HG02970 (cell line): ENCODE measurements at regions not wholly inside any gene's neighbourhood (a gene's known extent, or its start where the extent isn't known, plus 50 kb on each side); places are given as distances from the start of the nearest gene placed in this dataset.
"Not testable (repeated sequence)": the region's sequence is repeated elsewhere in the genome, so short reads cannot be mapped to it uniquely, and the experiment has no call there.

Source experiments
- ATAC-seq: cut with Tn5 transposase; IDR thresholded peaks from one replicate; pipeline ENCODE4 v1.9.1; 2021; ENCODE audit warnings: mild to moderate bottlenecking, moderate library complexity, moderate number of reproducible peaks; ENCODE audit not compliant: unreplicated experiment, low FRiP score

DNA sequence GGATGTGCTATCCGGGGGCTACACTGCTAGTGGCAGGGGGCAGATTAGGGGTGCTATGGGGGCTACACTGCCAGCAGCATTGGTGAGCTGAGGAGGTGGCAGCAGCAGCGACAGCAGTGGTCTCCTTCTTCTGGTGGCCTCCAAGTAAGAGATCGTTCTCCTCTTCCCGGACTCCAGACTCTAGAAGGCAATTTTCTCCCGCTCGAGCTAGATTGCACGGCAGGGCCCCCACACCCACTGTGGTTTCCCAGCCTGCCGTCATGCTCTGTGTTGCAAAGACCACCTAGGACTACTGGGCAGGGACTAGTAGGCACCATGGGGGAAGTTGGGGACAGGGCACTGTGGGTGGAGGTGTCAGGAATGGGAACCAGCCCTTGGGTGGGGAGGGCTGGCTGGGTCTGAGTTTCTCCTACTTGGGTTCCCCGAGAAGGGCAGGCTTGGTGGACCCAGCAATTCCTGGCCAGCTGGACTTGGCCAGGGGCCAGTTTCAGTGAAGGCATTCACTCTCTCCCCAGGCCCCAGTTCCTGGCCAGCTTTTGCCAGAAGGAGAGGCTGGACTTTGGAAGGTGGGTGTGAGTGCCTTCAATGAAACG lies 203.4 kb upstream of the WSB1 start:
- ATAC-seq: not testable (repeated sequence)

DNA sequence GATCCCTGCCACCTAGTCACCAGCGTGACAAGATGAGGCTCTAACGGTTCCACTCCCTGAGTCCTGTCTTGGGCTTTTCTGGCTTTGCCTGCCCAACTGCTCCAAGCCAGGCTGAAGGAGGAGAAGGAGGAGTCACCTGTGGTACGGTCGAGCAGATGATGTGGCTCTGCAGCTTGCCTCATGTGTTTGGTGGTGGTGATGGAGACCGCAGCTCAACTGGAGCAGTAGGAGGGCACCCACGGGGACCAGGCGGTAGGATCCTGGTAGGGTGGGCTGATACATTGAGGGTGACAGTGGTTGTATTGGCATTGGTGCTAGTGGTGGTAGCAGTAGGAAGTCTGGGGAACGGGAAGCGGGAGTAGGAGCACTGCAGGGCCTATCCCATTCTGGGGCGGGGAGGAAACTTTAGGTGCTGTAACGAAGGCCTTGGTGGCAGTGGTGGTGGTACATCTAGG lies 202.8 kb upstream of the WSB1 start:
- ATAC-seq: no peak

DNA sequence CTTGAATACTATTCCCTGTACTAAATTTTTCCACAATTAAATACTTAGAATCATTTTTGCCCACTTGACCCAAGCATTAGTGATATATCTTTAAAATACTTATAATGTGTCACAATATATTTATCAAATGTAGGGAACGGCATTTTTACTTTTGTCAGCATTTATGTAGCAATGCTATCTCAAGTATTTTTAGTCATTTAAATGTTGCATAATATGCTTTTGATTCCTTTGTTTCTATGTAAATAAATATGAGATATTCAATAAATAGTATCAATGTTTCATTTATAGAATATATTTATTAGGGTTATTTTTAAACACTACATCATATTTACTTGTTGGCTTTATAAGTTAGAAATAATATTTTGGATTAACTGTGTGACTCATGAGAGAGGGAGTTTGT lies 199.7 kb upstream of the WSB1 start:
- not testable (repeated sequence) for ATAC-seq

DNA sequence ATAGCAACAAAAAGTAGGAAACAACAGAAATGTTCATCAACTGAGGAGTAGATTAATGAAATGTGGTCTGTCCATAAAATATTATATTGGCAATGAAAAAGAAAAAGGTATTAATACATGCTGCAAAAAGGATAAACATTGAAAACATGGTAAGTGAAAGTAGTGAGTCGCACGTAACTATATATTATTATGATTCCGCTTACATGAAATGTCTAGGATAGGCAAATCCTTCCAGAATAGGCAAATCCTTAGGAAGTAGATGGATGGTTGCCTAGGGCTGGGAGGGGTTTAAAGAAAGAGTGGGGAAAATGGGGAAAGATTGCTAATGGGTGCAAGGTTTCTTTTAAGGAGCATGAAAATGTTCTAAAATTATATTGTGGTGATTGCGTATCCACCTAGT lies 198.1 kb upstream of the WSB1 start:
- ATAC-seq: not testable (repeated sequence)

DNA sequence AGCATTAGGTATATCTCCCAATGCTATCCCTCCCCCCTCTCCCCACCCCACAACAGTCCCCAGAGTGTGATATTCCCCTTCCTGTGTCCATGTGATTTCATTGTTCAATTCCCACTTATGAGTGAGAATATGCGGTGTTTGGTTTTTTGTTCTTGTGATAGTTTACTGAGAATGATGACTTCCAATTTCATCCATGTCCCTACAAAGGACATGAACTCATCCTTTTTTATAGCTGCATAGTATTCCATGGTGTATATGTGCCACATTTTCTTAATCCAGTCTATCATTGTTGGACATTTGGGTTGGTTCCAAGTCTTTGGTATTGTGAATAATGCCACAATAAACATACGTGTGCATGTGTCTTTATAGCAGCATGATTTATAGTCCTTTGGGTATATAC lies 194.6 kb upstream of the WSB1 start:
- not testable (repeated sequence) for ATAC-seq

DNA sequence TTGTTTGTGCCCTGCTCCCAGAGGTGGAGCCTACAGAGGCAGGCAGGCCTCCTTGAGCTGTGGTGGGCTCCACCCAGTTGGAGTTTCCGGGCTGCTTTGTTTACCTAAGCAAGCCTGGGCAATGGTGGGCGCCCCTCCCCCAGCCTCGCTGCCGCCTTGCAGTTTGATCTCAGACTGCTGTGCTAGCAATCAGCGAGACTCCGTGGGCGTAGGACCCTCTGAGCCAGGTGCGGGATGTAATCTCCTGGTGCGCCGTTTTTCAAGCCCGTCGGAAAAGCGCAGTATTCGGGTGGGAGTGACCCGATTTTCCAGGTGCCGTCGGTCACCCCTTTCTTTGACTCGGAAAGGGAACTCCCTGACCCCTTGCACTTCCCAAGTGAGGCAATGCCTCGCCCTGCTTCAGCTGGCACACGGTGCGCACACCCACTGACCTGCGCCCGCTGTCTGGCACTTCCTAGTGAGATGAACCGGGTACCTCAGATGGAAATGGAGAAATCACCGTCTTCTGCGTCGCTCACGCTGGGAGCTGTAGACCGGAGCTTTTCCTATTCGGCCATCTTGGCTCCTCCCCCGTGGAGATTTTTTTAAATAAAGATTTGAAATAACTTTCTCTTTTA lies 189.2 kb upstream of the WSB1 start:
- not testable (repeated sequence) for ATAC-seq

DNA sequence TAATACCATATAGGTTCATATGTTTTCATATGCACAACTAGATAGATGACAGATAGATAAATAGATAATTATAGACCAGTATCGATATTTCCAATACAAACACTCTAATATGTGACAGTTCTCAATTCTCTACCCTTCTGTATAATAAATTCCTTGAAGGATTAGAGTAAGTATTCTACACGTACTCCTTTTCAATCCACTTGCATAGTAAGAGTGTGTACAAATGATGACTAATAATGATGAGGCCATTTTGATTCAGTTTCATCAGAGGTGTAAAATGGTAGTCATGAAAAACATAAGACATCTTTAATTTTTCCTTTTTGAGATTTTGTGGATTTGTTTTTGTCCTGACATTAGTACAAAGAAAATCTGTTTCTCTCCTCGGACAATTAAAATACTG lies 188.3 kb upstream of the WSB1 start:
- no peak for ATAC-seq

DNA sequence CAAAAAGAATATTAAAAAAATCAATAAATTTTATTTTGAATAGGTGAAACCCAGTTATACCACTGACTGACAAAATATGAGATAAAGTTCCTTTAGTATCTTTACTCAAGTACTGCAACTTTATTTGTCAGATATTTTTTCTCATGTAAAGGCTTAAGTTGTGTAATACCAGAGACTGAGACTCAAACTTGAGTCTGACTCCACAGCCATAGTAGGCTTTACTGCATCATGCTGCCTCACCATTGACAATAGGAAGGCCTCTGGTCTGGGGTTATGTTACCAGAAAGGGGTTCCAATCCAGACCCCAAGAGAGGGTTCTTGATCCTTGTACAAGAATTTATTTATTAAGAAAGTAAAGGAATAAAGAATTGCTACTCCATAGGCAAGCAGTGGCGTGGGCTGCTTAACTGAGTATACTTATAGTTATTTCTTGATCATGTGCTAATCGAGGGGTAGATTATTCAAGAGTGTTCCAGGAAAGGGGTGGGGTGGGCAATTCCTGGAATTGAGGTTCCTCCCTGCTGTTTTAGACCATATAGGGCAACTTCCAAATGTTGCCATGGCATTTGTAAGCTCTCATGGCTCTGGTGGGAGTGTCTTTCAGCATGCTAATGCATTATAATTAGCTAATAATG lies 187.4 kb upstream of the WSB1 start:
- no peak for ATAC-seq

DNA sequence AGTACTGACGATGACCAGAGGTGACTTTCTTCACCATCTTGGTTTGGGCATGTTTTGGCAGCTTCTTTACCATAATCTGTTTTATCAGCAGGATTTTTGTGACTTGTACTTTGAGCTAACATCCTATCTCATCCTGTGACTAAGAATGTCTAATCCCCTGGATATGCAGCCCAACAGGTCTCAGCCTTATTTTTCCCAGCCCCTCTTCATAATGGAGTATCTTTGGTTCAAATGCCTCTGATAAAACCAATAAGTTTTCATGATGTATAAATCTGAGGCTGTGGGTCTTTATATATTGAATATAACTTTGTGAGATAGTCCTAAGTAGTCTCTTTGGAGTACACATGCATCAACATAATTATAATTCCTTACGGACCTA lies 186.9 kb upstream of the WSB1 start:
- ATAC-seq: no peak

DNA sequence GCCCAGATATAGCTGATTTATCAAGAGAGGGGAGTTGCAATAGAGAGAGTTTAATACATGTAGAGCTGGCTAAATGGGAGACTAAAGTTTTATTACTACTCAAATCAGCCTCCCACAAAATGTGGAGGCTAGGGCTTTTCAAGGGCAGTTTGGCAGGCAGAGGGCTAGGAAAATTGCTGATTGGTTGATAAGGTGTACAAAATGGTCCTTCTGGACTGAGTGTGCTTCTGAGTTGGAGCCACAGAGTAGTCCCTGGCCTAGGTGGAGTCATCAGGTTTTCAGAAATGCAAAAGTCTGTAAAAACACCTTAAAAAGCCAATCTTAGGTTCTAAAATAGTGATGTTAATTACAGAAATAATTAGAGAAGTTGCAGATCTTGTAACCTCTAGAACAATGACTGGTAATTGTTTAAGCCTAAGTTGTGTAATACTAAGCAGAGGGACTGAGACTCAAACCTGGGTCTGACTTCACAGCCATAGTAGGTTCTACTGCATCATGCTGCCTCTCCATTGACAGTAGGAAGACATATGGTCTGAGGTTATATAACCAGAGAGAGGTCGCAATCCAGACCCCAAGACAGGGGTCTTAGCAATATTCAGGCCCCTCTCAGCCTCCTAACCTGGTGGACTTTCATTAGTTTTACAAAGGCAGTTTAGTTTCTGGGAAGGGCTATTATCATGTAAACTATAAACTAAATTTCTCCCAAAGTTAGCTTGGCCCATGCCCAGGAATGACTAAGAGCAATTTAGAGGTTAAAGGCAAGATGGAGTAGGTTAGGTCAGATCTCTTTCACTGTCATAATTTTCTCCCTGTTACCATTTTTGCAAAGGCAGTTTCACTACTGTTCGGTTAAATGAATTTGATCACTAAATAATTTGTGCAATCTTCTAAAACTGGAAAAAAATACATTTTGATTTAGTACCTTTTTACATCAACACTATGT lies 186.3 kb upstream of the WSB1 start:
- not testable (repeated sequence) for ATAC-seq

DNA sequence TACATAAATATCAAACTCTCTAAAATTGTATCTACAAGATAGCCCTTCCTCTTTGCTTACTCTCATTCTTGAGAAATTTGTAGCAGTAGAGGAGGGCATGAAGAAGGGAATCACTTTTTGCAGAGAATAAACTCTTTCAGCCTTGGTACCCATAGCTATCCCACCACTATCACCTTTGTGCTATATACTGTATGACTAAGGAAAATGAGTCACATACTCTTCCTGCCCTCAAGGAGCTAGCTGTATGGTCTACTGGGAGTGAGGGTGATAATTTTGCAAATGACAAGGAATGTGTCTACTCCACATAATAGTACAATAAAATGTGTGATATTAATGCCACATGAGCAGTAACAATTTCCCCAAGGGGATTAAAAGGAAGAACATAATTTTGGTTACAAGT lies 184.6 kb upstream of the WSB1 start:
- ATAC-seq: no peak

DNA sequence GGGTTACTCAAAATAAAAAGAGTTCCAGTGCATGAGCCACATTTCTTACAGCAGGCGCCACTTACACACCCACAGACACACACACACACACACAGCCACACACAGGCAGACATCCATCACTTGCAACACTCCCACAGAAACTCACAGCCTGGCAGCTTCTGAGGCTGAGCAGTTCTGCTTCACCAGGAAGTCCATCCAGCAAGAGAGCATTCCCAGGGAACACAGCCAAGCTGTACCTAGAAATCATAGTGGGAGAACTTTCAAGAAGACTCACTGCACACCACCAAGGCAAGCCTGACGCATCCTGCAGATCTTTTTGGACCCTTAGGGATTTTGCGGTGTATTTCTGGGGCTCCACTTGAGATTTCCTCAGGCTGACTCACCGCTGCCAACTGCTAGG lies 140.9 kb upstream of the WSB1 start:
- no peak for ATAC-seq

DNA sequence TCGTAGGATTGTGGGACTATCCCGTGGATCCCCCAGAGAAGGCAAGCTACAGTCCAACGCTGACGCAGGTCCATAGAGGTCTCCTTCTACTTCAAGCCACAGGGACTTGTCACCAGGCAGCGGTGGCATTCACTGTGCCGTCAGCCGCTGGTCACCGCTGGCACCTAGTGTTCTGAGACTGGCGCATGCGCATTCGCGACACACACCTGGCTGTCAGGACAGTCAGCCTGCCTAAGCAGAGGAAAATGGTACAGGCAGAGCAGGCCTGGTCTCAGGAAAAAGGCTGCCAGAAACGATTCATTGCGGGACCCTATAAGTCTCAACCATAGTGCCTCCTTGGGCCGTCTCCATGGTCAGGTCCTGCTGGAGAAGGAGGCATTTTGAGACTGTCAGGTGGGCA lies 138.0 kb upstream of the WSB1 start:
- ATAC-seq: no peak

DNA sequence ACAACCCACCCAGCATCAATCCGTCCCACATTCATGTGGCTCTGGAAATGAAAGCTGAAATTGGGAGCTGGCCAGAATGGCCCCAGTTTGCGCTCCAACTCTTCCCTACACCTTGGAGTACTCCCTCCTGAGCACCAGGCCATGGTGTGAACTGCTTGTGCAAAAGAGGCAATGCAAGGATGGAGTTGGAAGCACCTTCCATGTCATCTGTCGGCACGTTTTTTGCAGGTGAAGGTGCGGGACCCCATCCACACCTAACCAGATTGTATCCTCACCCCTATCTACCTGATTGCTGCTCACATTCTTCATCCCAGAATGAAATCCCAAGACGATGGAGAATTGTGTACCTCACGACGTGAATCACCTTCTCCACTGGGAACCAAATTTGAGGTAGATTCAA lies 136.6 kb upstream of the WSB1 start:
- ATAC-seq: no peak

DNA sequence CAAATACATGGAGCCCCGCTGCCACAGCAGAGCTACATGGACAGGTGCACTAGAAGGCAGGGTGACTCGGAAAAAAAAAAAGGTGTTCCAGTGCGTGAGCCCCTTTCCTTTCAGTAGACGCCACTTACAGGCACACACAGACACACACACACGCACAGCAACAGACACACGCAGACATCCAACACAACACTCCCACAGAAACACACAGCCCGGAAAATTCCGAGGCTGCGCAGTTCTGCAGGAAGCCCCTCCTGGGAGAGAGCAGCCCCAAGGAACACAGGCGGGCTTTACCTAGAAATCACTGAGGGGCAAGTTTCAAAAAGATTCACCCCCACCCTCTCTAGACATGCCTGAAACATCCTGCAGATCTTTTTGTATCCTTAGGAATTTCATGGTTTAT lies 136.0 kb upstream of the WSB1 start:
- no peak for ATAC-seq

DNA sequence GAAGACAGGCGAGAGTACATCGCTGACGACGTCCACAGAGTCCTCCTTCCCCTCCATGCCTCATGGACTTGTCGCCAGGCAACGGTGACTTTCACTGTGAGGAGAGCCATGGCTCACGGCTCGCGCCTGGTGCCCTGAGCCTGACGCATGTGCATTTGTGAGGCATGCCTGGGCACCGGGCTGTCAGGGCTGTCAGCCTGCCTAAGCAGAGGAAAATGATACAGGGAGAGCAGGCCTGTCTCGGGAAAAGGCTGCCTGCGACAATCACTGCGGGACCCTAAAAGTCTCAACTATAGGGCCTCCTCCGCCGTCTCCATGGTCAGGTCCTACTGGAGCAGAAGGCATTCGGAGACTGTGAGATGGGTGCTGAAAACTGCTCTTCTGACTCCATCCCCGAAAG lies 135.5 kb upstream of the WSB1 start:
- ATAC-seq: no peak

DNA sequence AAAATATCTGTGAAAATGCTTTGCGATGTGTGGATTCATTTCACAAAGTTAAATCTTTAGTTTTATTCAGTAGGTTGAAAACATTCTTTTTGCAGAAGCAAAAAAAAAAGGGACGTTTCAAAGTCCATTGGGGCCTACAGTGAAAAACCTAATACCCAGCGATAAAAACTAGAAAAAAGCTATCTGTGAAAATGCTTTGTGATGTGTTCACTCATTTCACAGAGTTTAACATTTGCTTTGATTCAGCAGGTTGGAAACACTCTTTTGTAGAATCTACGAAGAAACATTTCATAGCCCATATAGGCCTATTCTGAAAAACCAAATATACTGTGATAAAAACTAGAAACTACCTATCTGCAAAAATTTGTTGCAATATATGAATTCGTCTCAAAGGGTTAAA lies 113.6 kb upstream of the WSB1 start:
- no peak for ATAC-seq

DNA sequence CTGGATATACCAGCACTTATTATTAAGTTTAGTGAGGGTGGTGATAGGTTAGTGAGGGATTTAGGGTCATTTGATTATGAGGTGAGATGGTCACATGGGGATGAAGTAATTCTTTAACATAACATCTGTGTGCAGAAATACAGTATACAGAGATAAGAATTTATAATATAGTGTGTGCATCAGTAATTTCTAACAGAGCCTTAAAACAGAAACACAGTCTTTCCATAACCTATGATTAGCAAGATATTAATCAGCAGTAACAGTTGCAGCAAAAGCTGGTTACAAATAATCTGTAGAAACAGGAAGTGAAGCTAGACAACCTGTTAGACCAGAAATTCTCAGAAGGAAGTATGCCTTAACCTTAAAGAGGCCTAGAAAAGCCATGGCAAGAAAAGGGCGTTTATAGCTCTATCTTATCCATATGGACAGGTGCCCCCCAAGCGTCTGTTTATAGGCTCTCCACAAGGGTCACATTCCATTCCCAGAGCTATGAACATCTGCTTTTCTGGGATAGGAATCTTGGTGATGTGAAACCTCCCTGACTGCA lies 112.5 kb upstream of the WSB1 start:
- not testable (repeated sequence) for ATAC-seq

DNA sequence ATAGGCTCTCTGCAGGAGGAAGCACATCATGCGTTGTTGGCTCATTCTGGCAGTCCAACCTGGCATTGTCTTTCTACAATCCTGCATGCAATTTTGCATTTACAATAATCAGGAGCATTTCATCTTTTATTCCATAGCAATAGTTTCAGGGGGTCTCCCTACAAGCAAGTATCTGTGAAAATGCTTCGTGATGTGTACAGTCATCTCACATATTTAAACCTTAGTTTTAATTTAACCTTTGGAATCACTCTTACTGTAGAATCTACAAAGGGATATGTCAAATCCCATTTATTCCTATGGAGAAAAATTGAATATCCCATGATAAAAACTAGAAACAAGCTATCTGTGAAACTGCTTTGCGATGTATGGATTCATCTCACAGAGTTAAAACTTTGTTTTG lies 112.0 kb upstream of the WSB1 start:
- no peak for ATAC-seq

DNA sequence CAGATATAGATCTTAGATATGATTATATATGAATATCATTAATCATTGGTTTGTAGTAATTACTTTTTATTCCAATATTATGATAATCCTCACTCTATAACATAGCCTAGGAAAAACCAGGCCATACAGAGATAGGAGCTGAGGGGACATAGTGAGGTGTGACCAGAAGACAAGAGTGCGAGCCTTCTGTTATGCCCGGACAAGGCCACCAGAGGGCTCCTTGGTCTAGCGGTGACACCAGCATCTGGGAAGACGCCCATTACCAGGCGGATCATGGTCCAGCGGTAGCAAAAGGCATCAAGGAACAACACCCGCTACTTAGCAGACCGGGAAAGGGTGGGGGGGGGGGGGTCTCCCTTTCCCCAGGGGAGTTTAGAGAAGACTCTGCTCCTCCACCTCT lies 96.4 kb upstream of the WSB1 start:
- ATAC-seq: not testable (repeated sequence)

DNA sequence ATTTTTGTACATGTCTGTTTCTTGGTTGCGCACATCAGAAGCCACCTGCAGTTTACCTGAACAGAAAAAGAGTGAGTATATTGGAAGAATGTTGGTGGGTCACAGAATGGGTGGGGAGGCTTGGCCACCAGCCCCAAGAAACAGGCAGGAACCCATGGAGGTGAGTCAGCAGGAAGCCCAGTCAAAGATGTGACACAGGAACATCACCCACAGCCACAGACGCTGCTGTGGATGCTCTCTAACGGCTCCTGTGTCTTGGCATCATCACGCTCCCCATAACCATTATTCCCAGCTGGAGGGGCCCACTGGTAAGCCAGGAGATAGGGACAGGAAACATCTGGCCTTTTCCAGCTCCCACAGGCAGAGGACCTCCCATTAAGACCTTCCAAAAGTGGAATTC lies 94.0 kb upstream of the WSB1 start:
- no peak for ATAC-seq
